ENCODE measurements at regions not wholly inside any gene's neighbourhood (a gene's known extent, or its start where the extent isn't known, plus 50 kb on each side); places are given as distances from the start of the nearest gene placed in this dataset.
"Not testable (repeated sequence)": the region's sequence is repeated elsewhere in the genome, so short reads cannot be mapped to it uniquely, and the experiment has no call there.

DNA sequence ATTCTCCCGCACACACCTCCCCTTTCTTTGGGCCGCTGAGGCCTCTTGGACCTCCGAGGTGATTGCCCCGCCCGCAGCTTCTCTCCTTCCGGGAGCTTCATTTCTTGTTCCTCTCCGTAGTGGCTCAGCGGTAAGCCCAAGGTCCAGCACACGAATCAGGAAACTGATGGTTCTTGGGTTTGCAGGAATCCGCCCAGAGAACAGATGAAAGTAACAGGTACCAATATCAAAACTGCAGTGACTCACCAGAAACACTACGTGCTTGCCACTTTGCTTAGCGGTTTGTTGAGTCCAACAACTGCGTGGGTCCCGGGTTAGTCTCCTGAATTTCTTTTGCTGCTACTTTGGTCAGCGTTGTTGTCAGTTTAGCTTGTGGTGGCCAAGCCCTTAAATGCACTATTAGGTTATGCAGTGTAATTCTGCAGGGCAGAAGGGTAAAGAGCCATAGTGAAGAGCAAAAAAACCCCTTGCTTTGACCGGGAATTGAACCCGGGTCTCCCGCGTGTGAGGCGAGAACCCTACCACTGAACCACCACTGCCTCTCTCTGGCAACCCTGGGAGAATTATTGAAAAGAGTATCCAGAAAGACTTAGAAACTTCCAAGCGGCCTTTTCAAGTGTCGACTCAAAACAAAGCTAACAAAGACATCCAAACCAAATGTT lies 74.2 kb upstream of the FCGR1A start:
- Histone ChIP-seq H3K9ac (ENCODE audit: insufficient read length, low read depth) (peak overlapping the region; percentile 21), H3K4me3 (ENCODE audit: insufficient read length, low read depth) (peak overlapping the region; percentile 37)
- not testable (repeated sequence) for H3K27me3 ChIP-seq (ENCODE audit: insufficient read depth, insufficient read length); H3K9me3 ChIP-seq (ENCODE audit: insufficient read depth, low read length); H3K4me1 ChIP-seq (ENCODE audit: insufficient read depth, insufficient read length); H3K36me3 ChIP-seq (ENCODE audit: insufficient read depth, insufficient read length, low read length)
- peak; percentile 68 for DNase-seq (ENCODE audit: low read depth, low spot score)

DNA sequence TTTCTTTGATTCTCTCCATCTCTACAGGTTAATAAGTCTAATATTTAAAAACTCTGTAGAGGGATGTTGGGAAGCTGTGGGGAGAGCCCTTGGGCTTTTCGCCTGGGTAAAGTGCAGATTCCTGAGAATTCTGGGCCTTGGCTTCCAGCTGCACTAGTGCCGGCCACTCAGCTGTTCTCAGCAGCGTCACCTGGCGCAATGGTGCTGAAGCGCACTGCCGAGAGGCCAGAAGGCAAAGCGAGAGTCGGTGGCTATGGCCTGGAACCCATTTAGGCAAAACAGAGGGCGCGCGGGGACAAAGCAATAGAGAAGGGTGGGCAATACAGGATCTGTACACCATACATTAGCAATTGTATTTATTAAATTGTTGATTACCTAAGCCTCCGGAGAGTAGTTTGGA lies 70.8 kb upstream of the FCGR1A start:
- H3K4me1 ChIP-seq (ENCODE audit: insufficient read depth, insufficient read length); H3K27me3 ChIP-seq (ENCODE audit: insufficient read depth, insufficient read length); DNase-seq (ENCODE audit: low read depth, low spot score); H3K9ac ChIP-seq (ENCODE audit: insufficient read length, low read depth); H3K36me3 ChIP-seq (ENCODE audit: insufficient read depth, insufficient read length, low read length); H3K9me3 ChIP-seq (ENCODE audit: insufficient read depth, low read length); H3K4me3 ChIP-seq (ENCODE audit: insufficient read length, low read depth): not testable (repeated sequence)

DNA sequence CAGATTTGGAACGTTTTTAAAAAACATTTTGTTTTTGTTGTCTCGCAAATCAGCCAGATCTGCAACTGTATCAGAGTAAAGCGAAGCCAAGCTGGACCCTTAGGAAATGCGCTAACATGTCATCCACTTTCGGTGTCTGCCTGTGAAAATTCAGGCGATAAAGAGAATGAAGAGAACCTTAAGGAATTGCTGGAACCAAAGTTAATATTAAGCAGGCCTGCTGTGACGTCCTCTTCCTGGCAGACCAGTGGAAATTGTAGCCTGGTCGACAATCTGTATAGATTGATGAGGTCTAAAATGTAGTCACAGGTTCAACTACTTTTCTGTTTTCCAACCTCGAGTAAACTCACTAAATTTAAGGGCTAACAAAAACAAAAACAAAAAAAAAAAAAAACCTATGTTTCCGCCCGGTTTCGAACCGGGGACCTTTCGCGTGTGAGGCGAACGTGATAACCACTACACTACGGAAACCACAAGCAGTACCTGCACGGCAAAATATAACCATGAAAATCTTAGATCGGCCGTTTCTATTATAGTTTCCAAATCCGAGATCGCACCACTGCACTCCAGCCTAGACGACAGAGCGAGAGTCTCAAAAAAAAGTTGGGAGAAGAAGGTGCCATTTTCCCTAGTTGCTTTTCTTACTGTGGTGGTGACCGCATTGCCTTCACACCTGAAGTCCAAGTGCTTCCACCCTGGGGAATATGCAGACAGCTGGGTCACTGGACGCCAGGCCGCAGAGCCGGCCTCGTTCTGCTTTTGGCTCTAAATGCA lies 70.2 kb upstream of the FCGR1A start:
- Histone ChIP-seq H3K4me3 (ENCODE audit: insufficient read length, low read depth) (peak overlapping the region; percentile 50), H3K9ac (ENCODE audit: insufficient read length, low read depth) (peak overlapping the region; percentile 42)
- not testable (repeated sequence) for H3K27me3 ChIP-seq (ENCODE audit: insufficient read depth, insufficient read length); H3K4me1 ChIP-seq (ENCODE audit: insufficient read depth, insufficient read length); H3K36me3 ChIP-seq (ENCODE audit: insufficient read depth, insufficient read length, low read length); H3K9me3 ChIP-seq (ENCODE audit: insufficient read depth, low read length)
- peak; percentile 51 for DNase-seq (ENCODE audit: low read depth, low spot score)

DNA sequence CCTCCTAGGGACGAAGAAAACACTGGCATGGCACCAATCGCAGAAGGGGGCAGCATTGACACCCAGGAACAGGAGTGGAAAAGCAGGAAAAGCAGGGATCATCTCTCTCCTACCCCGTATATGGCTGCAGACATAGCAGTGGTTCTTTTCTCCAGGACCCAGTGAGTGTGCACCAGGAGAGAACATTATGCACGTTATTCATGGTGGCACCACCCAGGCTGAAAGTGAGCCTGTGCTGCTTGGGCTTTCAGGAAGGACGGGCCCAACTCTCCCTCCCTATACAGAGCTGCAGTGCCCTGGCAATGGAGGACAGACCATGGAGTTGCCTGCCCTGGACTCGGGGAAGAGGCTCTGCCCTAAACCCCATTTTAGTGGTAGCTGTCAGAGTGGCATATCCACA lies 69.0 kb upstream of the FCGR1A start:
- not testable (repeated sequence) for DNase-seq (ENCODE audit: low read depth, low spot score); H3K9me3 ChIP-seq (ENCODE audit: insufficient read depth, low read length); H3K4me1 ChIP-seq (ENCODE audit: insufficient read depth, insufficient read length); H3K36me3 ChIP-seq (ENCODE audit: insufficient read depth, insufficient read length, low read length); H3K27me3 ChIP-seq (ENCODE audit: insufficient read depth, insufficient read length); H3K4me3 ChIP-seq (ENCODE audit: insufficient read length, low read depth); H3K9ac ChIP-seq (ENCODE audit: insufficient read length, low read depth)

DNA sequence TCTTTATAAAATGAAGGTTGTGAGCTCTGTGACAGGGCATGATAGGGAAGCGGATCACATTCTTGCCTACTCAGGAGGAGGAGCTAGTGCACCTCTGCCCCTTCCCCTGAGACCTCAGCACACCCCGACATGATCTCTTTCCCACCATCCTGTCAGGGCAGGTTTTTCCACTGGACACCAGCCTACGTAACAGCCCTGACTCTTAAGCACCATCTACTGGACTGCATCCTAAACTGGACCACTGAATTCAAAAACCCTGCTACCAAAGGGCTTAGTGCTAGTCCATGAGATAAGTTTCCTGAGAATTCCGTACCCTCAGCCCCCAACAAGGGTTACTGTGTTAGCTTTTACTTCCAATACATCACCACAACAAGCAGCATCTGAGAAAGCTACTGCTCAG lies 68.5 kb upstream of the FCGR1A start:
- H3K9ac ChIP-seq (ENCODE audit: insufficient read length, low read depth); H3K9me3 ChIP-seq (ENCODE audit: insufficient read depth, low read length); H3K36me3 ChIP-seq (ENCODE audit: insufficient read depth, insufficient read length, low read length); H3K4me1 ChIP-seq (ENCODE audit: insufficient read depth, insufficient read length); H3K4me3 ChIP-seq (ENCODE audit: insufficient read length, low read depth); H3K27me3 ChIP-seq (ENCODE audit: insufficient read depth, insufficient read length); DNase-seq (ENCODE audit: low read depth, low spot score): not testable (repeated sequence)

- H3K9ac ChIP-seq (ENCODE audit: insufficient read length, low read depth); H3K4me1 ChIP-seq (ENCODE audit: insufficient read depth, insufficient read length); DNase-seq (ENCODE audit: low read depth, low spot score); H3K4me3 ChIP-seq (ENCODE audit: insufficient read length, low read depth); H3K27me3 ChIP-seq (ENCODE audit: insufficient read depth, insufficient read length); H3K9me3 ChIP-seq (ENCODE audit: insufficient read depth, low read length); H3K36me3 ChIP-seq (ENCODE audit: insufficient read depth, insufficient read length, low read length): not testable (repeated sequence)
Observed at GRCh38 chr1:149724618-149725302, 57.7 kb upstream of the FCGR1A start.

- H3K4me1 ChIP-seq (ENCODE audit: insufficient read depth, insufficient read length); DNase-seq (ENCODE audit: low read depth, low spot score); H3K27me3 ChIP-seq (ENCODE audit: insufficient read depth, insufficient read length); H3K9me3 ChIP-seq (ENCODE audit: insufficient read depth, low read length); H3K36me3 ChIP-seq (ENCODE audit: insufficient read depth, insufficient read length, low read length); H3K9ac ChIP-seq (ENCODE audit: insufficient read length, low read depth); H3K4me3 ChIP-seq (ENCODE audit: insufficient read length, low read depth): not testable (repeated sequence)
Observed at GRCh38 chr1:149726688-149727087, 55.8 kb upstream of the FCGR1A start.

- DNase-seq (ENCODE audit: low read depth, low spot score); H3K4me1 ChIP-seq (ENCODE audit: insufficient read depth, insufficient read length); H3K9me3 ChIP-seq (ENCODE audit: insufficient read depth, low read length); H3K9ac ChIP-seq (ENCODE audit: insufficient read length, low read depth); H3K27me3 ChIP-seq (ENCODE audit: insufficient read depth, insufficient read length); H3K36me3 ChIP-seq (ENCODE audit: insufficient read depth, insufficient read length, low read length); H3K4me3 ChIP-seq (ENCODE audit: insufficient read length, low read depth): not testable (repeated sequence)
Observed at GRCh38 chr1:149728598-149728997, 53.9 kb upstream of the FCGR1A start.
